ENCODE measurements at regions not wholly inside any gene's neighbourhood (a gene's known extent, or its start where the extent isn't known, plus 50 kb on each side); places are given as distances from the start of the nearest gene placed in this dataset.

GRCh38 chr6:40197371-40197770 is 263.1 kb upstream of the MOCS1 start:
- WGBS, 3 donors: 90 to 95% (median 93%) methylated on average over 5 of the region's 5 CpGs
- DNase-seq: no peak

GRCh38 chr6:40196135-40196518 is 261.9 kb upstream of the MOCS1 start:
- WGBS, 3 donors: 79 to 84% (median 83%) methylated on average over 4 of the region's 4 CpGs
- H3K9me3 ChIP-seq: no peaks in the 10 kb centered on the region

More at GRCh38 chr6:40197371-40197770, 263.1 kb upstream of the MOCS1 start:
- no peaks in the 10 kb centered on the region for H3K27me3 ChIP-seq
- no peak overlapping the region for H3K27ac ChIP-seq
- H3K4me1 ChIP-seq (ENCODE audit: insufficient read depth): no peaks in the 10 kb centered on the region
- H3K36me3 ChIP-seq: no peaks in the 10 kb centered on the region
- TF ChIP-seq CTCF (IDR thresholded peaks at IDR 0.05): no peak
- no peak for TF ChIP-seq EP300 (IDR thresholded peaks at IDR 0.05)
- TF ChIP-seq POLR2A (IDR thresholded peaks at IDR 0.05): no peak
- intact Hi-C loops (cut with DNase I): no loop called here
- no peaks in the 10 kb centered on the region for H3K9me3 ChIP-seq
- H3K4me3 ChIP-seq: no peak overlapping the region

GRCh38 chr6:40195428-40196134 is 261.3 kb upstream of the MOCS1 start:
- DNase-seq: no peak
- Histone ChIP-seq H3K27ac (no peak overlapping the region), H3K36me3 (no peaks in the 10 kb centered on the region), H3K9me3 (no peaks in the 10 kb centered on the region), H3K4me1 (ENCODE audit: insufficient read depth) (no peaks in the 10 kb centered on the region), H3K4me3 (no peak overlapping the region), H3K27me3 (no peaks in the 10 kb centered on the region)
- no peak for TF ChIP-seq POLR2A (IDR thresholded peaks at IDR 0.05)
- no peak for TF ChIP-seq EP300 (IDR thresholded peaks at IDR 0.05)
- TF ChIP-seq CTCF (IDR thresholded peaks at IDR 0.05): no peak
- intact Hi-C loops (cut with DNase I): no loop called here
- WGBS, 3 donors: 87 to 93% (median 88%) methylated on average over 11 of the region's 11 CpGs

More at GRCh38 chr6:40196135-40196518, 261.9 kb upstream of the MOCS1 start:
- Histone ChIP-seq H3K4me1 (ENCODE audit: insufficient read depth) (no peaks in the 10 kb centered on the region), H3K27ac (no peak overlapping the region), H3K4me3 (no peak overlapping the region), H3K36me3 (no peaks in the 10 kb centered on the region), H3K27me3 (no peaks in the 10 kb centered on the region)
- no peak for DNase-seq
- TF ChIP-seq CTCF (IDR thresholded peaks at IDR 0.05) (no peak), EP300 (IDR thresholded peaks at IDR 0.05) (no peak), POLR2A (IDR thresholded peaks at IDR 0.05) (no peak)
- intact Hi-C loops (cut with DNase I): no loop called here

DNA sequence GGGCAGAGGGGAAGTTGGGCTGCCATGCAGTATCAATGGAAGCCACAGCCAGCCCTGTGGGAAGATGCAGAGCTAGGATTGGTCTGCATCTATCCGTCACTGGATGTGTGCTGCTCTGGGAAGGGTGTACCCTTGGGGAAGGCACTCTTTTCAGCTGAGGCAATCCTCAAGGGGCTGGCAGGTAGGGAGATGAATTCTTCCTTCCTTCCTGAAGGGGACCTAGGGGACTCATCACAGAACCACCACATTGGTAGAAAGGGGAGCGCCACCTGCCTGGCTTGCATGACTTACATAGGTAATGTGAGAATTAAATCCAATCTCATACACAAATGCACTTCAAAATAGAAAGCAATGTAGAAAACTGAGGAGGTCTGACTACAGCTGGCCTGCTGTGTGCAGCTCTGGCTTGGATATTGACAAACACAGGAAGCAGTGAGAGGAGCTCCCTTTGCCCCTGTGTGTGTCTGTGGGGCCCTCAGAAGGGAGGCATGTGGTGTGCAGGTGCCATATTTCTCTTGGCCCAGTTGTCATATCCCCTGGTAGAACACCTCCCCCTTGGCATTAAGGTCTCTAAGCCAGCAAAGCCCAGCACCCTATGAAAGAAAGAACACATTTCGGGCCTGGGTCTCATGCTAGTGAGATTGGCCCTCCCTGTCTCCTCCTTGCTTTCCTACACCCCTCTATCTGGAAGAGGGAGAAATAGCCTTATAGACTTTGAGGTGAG is 260.3 kb upstream of the MOCS1 start:
- Histone ChIP-seq H3K4me1 (ENCODE audit: insufficient read depth) (no peaks in the 10 kb centered on the region), H3K27ac (no peak overlapping the region), H3K9me3 (no peaks in the 10 kb centered on the region), H3K4me3 (no peak overlapping the region), H3K27me3 (no peaks in the 10 kb centered on the region), H3K36me3 (no peaks in the 10 kb centered on the region)
- DNase-seq: no peak
- TF ChIP-seq CTCF (IDR thresholded peaks at IDR 0.05) (no peak), POLR2A (IDR thresholded peaks at IDR 0.05) (no peak), EP300 (IDR thresholded peaks at IDR 0.05) (no peak)
- intact Hi-C loops (cut with DNase I): no loop called here
- WGBS, 3 donors: 64 to 97% (median 94%) methylated on average over 3 of the region's 3 CpGs
